Left lung (tissue), 4 donors: ENCODE measurements at regions not wholly inside any gene's neighbourhood (a gene's known extent, or its start where the extent isn't known, plus 50 kb on each side); places are given as distances from the start of the nearest gene placed in this dataset.

Experiments
- ATAC-seq: fragments of 200-7000 bp; cut with Tn5 transposase; one replicate; pipeline ENCODE4 v1.9.1; 2020; ENCODE audit warnings: moderate library complexity
- DNase-seq, 4 donors: peaks; one replicate each; pipeline ENCODE4 v3.0.0-alpha.2; 2013 to 2020
- H3K27ac ChIP-seq, 2 donors: fragments of 200-600 bp; sonication (generic) in 1 of 2; one replicate each; pipeline versions ENCODE4 v1.5.0 to v1.8.0; 2020 to 2021
- H3K27me3 ChIP-seq, 2 donors: fragments of 200-600 bp; sonication (generic) in 1 of 2; one replicate each; pipeline versions ENCODE4 v1.5.0 to v1.8.0; 2020 to 2021
- H3K36me3 ChIP-seq, 2 donors: fragments of 200-600 bp; sonication (generic) in 1 of 2; one replicate each; pipeline versions ENCODE4 v1.5.0 to v1.8.0; 2020 to 2021
- H3K4me1 ChIP-seq, 2 donors: fragments of 200-600 bp; one replicate each; pipeline ENCODE4 v1.8.0; 2021
- H3K4me3 ChIP-seq, 2 donors: fragments of 200-600 bp; sonication (generic) in 1 of 2; one replicate each; pipeline versions ENCODE4 v1.5.0 to v1.8.0; 2020 to 2021; ENCODE audit warnings: mild to moderate bottlenecking in 1 of 2
- H3K9me3 ChIP-seq, 2 donors: fragments of 200-600 bp; sonication (generic) in 1 of 2; one replicate each; pipeline versions ENCODE4 v1.5.0 to v1.8.0; 2020 to 2021
- intact Hi-C, 2 donors: fragments of 100-400 bp; cut with DNase I; formaldehyde crosslinking; loops; one replicate each; pipeline versions ENCODE4 v1.11.2 to v1.14.2; 2022
- TF ChIP-seq, protein P1 (sequence below), 2 donors: fragments of 200-600 bp; sonication (generic) in 1 of 2; IDR thresholded peaks; one replicate each; pipeline versions ENCODE4 v1.5.0 to v1.8.0; 2021; ENCODE audit warnings: antibody characterized with exemption in 2 of 2
- donor health status: DM: no; HTN: yes; CAD: no.
- donor health status: DM: no; HTN: no; CAD: no.

DNA sequence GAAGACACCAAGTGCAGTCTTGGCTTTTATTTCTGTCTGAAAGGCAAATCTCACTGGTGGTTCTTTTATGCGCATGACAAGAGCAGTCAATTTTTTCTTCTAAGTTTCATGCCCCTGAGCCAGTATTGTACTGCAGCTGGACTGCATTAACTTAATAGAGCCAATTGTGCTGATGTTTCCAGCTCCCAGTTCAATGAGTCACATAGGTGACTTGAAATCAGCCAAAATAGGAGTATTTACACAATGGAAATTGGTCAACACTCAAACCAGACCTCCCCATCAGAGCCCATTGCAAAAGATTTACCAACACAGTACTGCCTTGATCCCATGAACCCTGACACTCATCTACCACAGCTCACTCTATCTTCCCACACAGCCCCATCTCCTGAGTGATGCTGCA lies 100.3 kb upstream of the GUCY1A1 start:
- ATAC-seq (peak; percentile 56), DNase-seq (no peak)
- Histone ChIP-seq H3K27ac (no peak overlapping the region), H3K4me3 (no peak overlapping the region), H3K36me3 (no peaks in the 10 kb centered on the region), H3K9me3 (no peaks in the 10 kb centered on the region), H3K27me3 (no peaks in the 10 kb centered on the region), H3K4me1 (no peaks in the 10 kb centered on the region)
- intact Hi-C loops: no loop called here
- TF ChIP-seq, protein P1, sequence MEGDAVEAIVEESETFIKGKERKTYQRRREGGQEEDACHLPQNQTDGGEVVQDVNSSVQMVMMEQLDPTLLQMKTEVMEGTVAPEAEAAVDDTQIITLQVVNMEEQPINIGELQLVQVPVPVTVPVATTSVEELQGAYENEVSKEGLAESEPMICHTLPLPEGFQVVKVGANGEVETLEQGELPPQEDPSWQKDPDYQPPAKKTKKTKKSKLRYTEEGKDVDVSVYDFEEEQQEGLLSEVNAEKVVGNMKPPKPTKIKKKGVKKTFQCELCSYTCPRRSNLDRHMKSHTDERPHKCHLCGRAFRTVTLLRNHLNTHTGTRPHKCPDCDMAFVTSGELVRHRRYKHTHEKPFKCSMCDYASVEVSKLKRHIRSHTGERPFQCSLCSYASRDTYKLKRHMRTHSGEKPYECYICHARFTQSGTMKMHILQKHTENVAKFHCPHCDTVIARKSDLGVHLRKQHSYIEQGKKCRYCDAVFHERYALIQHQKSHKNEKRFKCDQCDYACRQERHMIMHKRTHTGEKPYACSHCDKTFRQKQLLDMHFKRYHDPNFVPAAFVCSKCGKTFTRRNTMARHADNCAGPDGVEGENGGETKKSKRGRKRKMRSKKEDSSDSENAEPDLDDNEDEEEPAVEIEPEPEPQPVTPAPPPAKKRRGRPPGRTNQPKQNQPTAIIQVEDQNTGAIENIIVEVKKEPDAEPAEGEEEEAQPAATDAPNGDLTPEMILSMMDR (IDR thresholded peaks at IDR 0.05): no peak

DNA sequence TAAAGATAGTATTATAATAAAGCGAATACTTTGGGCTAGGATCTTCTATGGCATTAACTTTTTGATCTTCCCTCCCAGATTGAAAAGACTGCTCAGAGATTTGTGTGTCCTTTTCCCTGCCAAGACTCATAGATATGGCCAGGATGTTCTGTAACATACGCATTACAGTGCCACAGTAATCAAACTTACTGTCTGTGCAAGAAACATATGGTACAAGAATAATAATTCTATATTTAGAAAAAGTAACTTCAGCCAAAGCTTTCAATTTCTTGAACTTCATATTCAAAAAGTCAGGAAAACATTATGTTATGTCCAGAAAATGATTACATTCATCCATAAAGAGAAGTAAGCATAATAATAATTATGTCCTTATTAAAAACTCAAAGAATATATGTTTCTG lies 100.9 kb upstream of the GUCY1A1 start:
- no peak for DNase-seq
- ATAC-seq: no peak
- Histone ChIP-seq H3K27me3 (no peaks in the 10 kb centered on the region), H3K36me3 (no peaks in the 10 kb centered on the region), H3K27ac (no peak overlapping the region), H3K4me3 (no peak overlapping the region), H3K9me3 (no peaks in the 10 kb centered on the region), H3K4me1 (no peaks in the 10 kb centered on the region)
- TF ChIP-seq, protein P1 (IDR thresholded peaks at IDR 0.05): no peak
- intact Hi-C loops: no loop called here

DNA sequence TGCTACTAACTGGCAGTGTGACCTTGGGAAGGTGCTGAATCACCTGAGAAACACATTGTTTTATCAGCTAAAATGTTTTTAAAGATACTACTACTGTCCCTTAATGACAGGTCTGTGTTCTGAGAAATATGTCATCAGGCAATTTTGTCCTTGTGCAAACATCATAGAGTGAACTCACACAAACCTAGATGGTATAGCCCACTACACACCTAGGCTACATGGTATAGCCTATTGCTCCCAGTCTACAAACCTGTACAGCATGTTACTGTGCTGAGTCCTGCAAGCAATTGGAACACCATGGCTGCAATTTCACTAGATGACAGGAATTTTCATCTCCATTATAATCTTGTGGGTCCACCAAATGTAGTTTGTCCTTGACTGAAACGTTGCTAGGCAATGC lies 101.3 kb upstream of the GUCY1A1 start:
- Histone ChIP-seq H3K36me3 (no peaks in the 10 kb centered on the region), H3K9me3 (no peaks in the 10 kb centered on the region), H3K4me1 (no peaks in the 10 kb centered on the region), H3K27me3 (no peaks in the 10 kb centered on the region), H3K4me3 (no peak overlapping the region), H3K27ac (no peak overlapping the region)
- no peak for DNase-seq
- ATAC-seq: no peak
- TF ChIP-seq, protein P1 (IDR thresholded peaks at IDR 0.05): no peak
- intact Hi-C loops: no loop called here

DNA sequence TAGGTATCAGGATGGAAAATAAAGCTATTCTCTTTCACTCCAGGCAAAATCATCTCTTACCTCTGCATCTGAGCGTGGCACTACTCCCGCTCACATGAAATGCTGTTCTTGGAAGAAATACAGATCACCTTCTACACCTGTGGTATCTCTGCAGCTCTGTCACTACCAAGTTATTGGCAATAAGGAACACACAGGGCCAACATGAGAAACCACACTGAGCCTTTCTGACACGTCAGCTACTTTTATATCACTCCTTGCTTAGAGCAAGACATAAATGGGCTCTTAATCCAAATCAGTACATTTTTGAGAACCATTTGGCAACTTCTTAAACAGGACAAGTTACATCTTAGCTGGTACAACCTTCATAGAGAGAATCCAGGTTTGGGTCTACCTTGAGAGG lies 101.8 kb upstream of the GUCY1A1 start:
- no peaks in the 10 kb centered on the region for H3K36me3 ChIP-seq
- no peak for DNase-seq
- TF ChIP-seq, protein P1 (IDR thresholded peaks at IDR 0.05): no peak
- no peaks in the 10 kb centered on the region for H3K4me1 ChIP-seq
- intact Hi-C loops: no loop called here
- no peaks in the 10 kb centered on the region for H3K9me3 ChIP-seq
- no peak for ATAC-seq
- no peak overlapping the region for H3K4me3 ChIP-seq
- no peaks in the 10 kb centered on the region for H3K27me3 ChIP-seq
- H3K27ac ChIP-seq: no peak overlapping the region

DNA sequence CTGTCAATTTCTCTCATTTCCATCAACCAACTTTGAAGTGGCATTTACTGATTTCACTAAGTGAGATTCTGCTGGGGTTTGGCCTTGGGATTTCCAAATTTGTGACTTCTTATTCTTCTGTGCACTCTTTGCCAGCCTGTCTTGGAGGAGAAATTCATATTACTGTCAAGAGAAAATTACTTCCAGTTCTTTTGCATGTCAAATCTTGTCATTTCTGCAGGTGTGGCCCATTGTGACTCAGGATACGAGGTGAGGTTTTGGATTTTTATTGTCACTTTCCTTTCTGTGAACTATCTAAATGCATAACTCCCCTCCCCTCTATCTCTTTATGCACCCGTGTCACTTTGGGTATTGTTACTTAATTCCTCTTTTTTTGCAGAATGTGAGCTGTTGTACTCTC lies 102.6 kb upstream of the GUCY1A1 start:
- Histone ChIP-seq H3K4me3 (no peak overlapping the region), H3K36me3 (no peaks in the 10 kb centered on the region), H3K27ac (no peak overlapping the region), H3K27me3 (no peaks in the 10 kb centered on the region), H3K4me1 (no peaks in the 10 kb centered on the region), H3K9me3 (no peaks in the 10 kb centered on the region)
- DNase-seq (no peak), ATAC-seq (no peak)
- intact Hi-C loops: no loop called here
- TF ChIP-seq, protein P1 (IDR thresholded peaks at IDR 0.05): no peak
